Keratinocyte (primary cell): ENCODE measurements at regions not wholly inside any gene's neighbourhood (a gene's known extent, or its start where the extent isn't known, plus 50 kb on each side); places are given as distances from the start of the nearest gene placed in this dataset.

ENCODE experiments used
- DNase-seq: peaks from one replicate; pipeline ENCODE4 v3.0.0-alpha.2; 2011; ENCODE audit warnings: low read depth, missing footprints, low spot score
- FAIRE-seq: peaks from 2 replicates; lab custom pipeline; 2011; peaks lifted over from hg19 to GRCh38; lab: Jason Lieb, UNC
- H2AFZ ChIP-seq: 2 replicates; pipeline ENCODE4 v1.6.0; 2012; ENCODE audit warnings: low read length, control low read depth, inconsistent platforms; ENCODE audit not compliant: control insufficient read depth
- H3K27ac ChIP-seq: 2 replicates; pipeline ENCODE4 v1.5.1; 2011; ENCODE audit warnings: low read length; ENCODE audit not compliant: control insufficient read depth, insufficient read depth
- H3K27me3 ChIP-seq: 3 replicates; pipeline ENCODE4 v1.6.0; 2011; ENCODE audit warnings: low read length; ENCODE audit not compliant: control insufficient read depth, insufficient read depth; ENCODE audit errors: extremely low read depth
- H3K36me3 ChIP-seq, 2 experiments: 2 replicates in 1 of 2; 3 replicates in 1 of 2; pipeline ENCODE4 v1.5.1; 2011; ENCODE audit warnings: low read length in 2 of 2, mild to moderate bottlenecking in 1 of 2; ENCODE audit not compliant: control insufficient read depth in 2 of 2, insufficient read depth in 2 of 2; ENCODE audit errors: extremely low read depth in 1 of 2
- H3K4me1 ChIP-seq: 3 replicates; pipeline ENCODE4 v1.5.1; 2011; ENCODE audit warnings: low read length; ENCODE audit not compliant: control insufficient read depth, insufficient read depth; ENCODE audit errors: extremely low read depth
- H3K4me2 ChIP-seq: 3 replicates; pipeline ENCODE4 v1.6.0; 2011; ENCODE audit warnings: low read depth, low read length; ENCODE audit not compliant: control insufficient read depth, insufficient read depth; ENCODE audit errors: extremely low read depth
- H3K4me3 ChIP-seq, 3 experiments: fragments of 200-600 bp in 1 of 3; sonication (generic) in 1 of 3; 2 replicates in 2 of 3; 3 replicates in 1 of 3; pipeline ENCODE4 v1.5.1; 2011 to 2016; ENCODE audit warnings: low read length in 3 of 3, mild to moderate bottlenecking in 3 of 3, control low read depth in 2 of 3, inconsistent platforms in 1 of 3, low read depth in 1 of 3, mixed read lengths in 1 of 3, mixed run types in 1 of 3, moderate library complexity in 1 of 3; ENCODE audit not compliant: control insufficient read depth in 2 of 3, insufficient read depth in 2 of 3; ENCODE audit errors: extremely low read depth in 1 of 3
- H3K79me2 ChIP-seq: 2 replicates; pipeline ENCODE4 v1.6.0; 2012; ENCODE audit warnings: low read length; ENCODE audit not compliant: control insufficient read depth, insufficient read depth
- H3K9ac ChIP-seq: 3 replicates; pipeline ENCODE4 v1.6.0; 2011; ENCODE audit warnings: low read length; ENCODE audit not compliant: control insufficient read depth, insufficient read depth; ENCODE audit errors: extremely low read depth
- H3K9me1 ChIP-seq: 3 replicates; pipeline ENCODE4 v1.6.0; 2011; ENCODE audit warnings: low read length; ENCODE audit not compliant: control insufficient read depth, insufficient read depth; ENCODE audit errors: extremely low read depth
- H3K9me3 ChIP-seq: 2 replicates; pipeline ENCODE4 v1.5.1; 2012; ENCODE audit warnings: low read depth, low read length; ENCODE audit not compliant: control insufficient read depth
- H4K20me1 ChIP-seq: 3 replicates; pipeline ENCODE4 v1.6.0; 2011; ENCODE audit warnings: low read length; ENCODE audit not compliant: control insufficient read depth, insufficient read depth; ENCODE audit errors: extremely low read depth
- CTCF ChIP-seq, 3 experiments: IDR thresholded peaks in 1 of 3; conservative IDR thresholded peaks in 1 of 3; optimal IDR thresholded peaks in 1 of 3; 2 replicates in 2 of 3; 3 replicates in 1 of 3; pipeline versions ENCODE3 to v1.5.1; 2011; ENCODE audit warnings: low read length in 3 of 3, mild to moderate bottlenecking in 3 of 3, moderate library complexity in 2 of 3, control low read depth in 1 of 3, inconsistent platforms in 1 of 3; ENCODE audit not compliant: insufficient read depth in 2 of 3; ENCODE audit errors: extremely low read depth in 1 of 3
- EZH2 ChIP-seq: IDR thresholded peaks from one replicate; pipeline ENCODE4 v1.6.1; 2012; ENCODE audit warnings: inconsistent platforms, mild to moderate bottlenecking, low read length, moderate library complexity
- dilution Hi-C: fragments of 300-500 bp; cut with MboI; formaldehyde crosslinking; loops from one replicate; pipeline ENCODE4 v1.7.0; 2020; ENCODE audit warnings: low sequenced_read_pairs; ENCODE audit not compliant: extremely low pct_ligation_motif_present

GRCh38 chr2:75325594-75325993 lies 126.3 kb upstream of the TACR1 start:
- no peak for FAIRE-seq
- Histone ChIP-seq H4K20me1 (no peaks in the 10 kb centered on the region), H3K27ac (no peak overlapping the region)

GRCh38 chr2:75324861-75325284 lies 125.6 kb upstream of the TACR1 start:
- no peak overlapping the region for H2AFZ ChIP-seq
- H3K4me2 ChIP-seq = no peak overlapping the region
- H3K79me2 ChIP-seq = no peaks in the 10 kb centered on the region
- H4K20me1 ChIP-seq = no peaks in the 10 kb centered on the region
- no peaks in the 10 kb centered on the region for H3K4me1 ChIP-seq
- no peaks in the 10 kb centered on the region for H3K36me3 ChIP-seq
- FAIRE-seq = no peak
- H3K9me3 ChIP-seq = no peaks in the 10 kb centered on the region
- peaks cover 4% of the 10 kb centered on the region for H3K27me3 ChIP-seq
- H3K4me3 ChIP-seq = no peak overlapping the region
- no peaks in the 10 kb centered on the region for H3K9me1 ChIP-seq
- dilution Hi-C loops = no loop called here
- no peak overlapping the region for H3K9ac ChIP-seq
- DNase-seq = no peak
- TF ChIP-seq CTCF (optimal IDR thresholded peaks at IDR 0.05 in 1 of 3, IDR thresholded peaks at IDR 0.05 in 1 of 3, conservative IDR thresholded peaks at IDR 0.05 in 1 of 3; ENCODE audit: extremely low read depth in 1 of 3, insufficient read depth in 2 of 3, low read length in 3 of 3) = no peak
- H3K27ac ChIP-seq = no peak overlapping the region

More at GRCh38 chr2:75325594-75325993, 126.3 kb upstream of the TACR1 start:
- no peaks in the 10 kb centered on the region for H3K79me2 ChIP-seq
- no peaks in the 10 kb centered on the region for H3K4me1 ChIP-seq
- no peak overlapping the region for H3K9ac ChIP-seq
- H3K9me1 ChIP-seq = no peaks in the 10 kb centered on the region
- H3K27me3 ChIP-seq = peaks cover 4% of the 10 kb centered on the region
- no peaks in the 10 kb centered on the region for H3K9me3 ChIP-seq
- no peaks in the 10 kb centered on the region for H3K36me3 ChIP-seq
- dilution Hi-C loops = no loop called here
- no peak overlapping the region for H3K4me3 ChIP-seq
- no peak overlapping the region for H2AFZ ChIP-seq
- DNase-seq = no peak
- TF ChIP-seq EZH2 (no peak), CTCF (optimal IDR thresholded peaks at IDR 0.05 in 1 of 3, IDR thresholded peaks at IDR 0.05 in 1 of 3, conservative IDR thresholded peaks at IDR 0.05 in 1 of 3; ENCODE audit: extremely low read depth in 1 of 3, insufficient read depth in 2 of 3, low read length in 3 of 3) (no peak)
- no peak overlapping the region for H3K4me2 ChIP-seq
